Choroid plexus epithelial cell (primary cell): ENCODE measurements at regions not wholly inside any gene's neighbourhood (a gene's known extent, or its start where the extent isn't known, plus 50 kb on each side); places are given as distances from the start of the nearest gene placed in this dataset.

Experiments used
- DNase-seq: peaks from one replicate; pipeline ENCODE4 v3.0.0-alpha.2; 2010; ENCODE audit warnings: low read depth
- H3K4me3 ChIP-seq: 2 replicates; pipeline ENCODE4 v1.5.1; 2011; ENCODE audit warnings: low read depth, mild to moderate bottlenecking, control low read depth, low read length, moderate library complexity
- TF ChIP-seq, protein P1 (sequence below): conservative IDR thresholded peaks from 2 replicates; pipeline ENCODE4 v1.5.1; 2011; ENCODE audit warnings: low read depth, mild to moderate bottlenecking, control low read depth, inconsistent platforms, low read length, moderate library complexity

GRCh38 chr3:23096041-23096440 is 107.1 kb upstream of the UBE2E2 start:
- TF ChIP-seq, protein P1, sequence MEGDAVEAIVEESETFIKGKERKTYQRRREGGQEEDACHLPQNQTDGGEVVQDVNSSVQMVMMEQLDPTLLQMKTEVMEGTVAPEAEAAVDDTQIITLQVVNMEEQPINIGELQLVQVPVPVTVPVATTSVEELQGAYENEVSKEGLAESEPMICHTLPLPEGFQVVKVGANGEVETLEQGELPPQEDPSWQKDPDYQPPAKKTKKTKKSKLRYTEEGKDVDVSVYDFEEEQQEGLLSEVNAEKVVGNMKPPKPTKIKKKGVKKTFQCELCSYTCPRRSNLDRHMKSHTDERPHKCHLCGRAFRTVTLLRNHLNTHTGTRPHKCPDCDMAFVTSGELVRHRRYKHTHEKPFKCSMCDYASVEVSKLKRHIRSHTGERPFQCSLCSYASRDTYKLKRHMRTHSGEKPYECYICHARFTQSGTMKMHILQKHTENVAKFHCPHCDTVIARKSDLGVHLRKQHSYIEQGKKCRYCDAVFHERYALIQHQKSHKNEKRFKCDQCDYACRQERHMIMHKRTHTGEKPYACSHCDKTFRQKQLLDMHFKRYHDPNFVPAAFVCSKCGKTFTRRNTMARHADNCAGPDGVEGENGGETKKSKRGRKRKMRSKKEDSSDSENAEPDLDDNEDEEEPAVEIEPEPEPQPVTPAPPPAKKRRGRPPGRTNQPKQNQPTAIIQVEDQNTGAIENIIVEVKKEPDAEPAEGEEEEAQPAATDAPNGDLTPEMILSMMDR = no peak
- no peak overlapping the region for H3K4me3 ChIP-seq
- peak; percentile 77 for DNase-seq

DNA sequence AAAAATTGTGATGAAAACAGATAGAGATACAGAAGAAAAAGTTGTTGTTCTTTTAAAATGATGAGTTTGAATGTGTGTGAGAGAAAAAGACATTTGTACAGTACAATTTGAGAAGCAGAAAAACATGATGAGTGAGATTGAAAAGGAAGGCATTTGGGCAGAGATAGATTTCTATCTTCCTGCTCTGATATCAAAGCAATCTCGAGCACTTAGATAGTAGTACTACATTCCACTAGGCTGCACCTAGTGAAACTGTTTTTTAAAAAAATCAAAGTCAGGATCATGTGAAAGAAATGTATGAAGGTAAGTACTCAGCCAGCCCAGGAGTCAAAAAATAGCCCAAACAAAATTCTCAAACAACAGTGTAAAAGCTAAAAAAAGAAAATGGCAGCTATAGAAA is 104.1 kb upstream of the UBE2E2 start:
- DNase-seq = no peak
- H3K4me3 ChIP-seq = no peak overlapping the region
- TF ChIP-seq, protein P1 = no peak

DNA sequence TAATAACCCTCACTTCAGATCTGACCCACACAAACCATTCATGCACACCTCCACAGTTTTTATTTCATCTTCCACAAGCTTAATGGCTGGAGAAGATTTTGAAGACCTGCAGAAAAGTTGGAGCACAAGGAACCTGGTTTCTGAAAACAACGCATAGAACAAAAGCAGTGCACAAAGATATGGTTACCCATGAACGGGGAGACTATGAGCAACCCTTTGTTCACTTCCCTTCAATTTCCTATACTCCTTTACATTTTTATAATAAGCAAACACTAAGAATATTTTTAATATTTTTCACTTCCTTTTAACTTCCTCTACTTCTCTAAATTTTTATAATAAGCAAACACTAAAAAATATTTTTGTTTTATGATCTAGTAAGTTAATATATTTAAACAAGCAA is 103.5 kb upstream of the UBE2E2 start:
- no peak overlapping the region for H3K4me3 ChIP-seq
- no peak for DNase-seq
- TF ChIP-seq, protein P1 = no peak

DNA sequence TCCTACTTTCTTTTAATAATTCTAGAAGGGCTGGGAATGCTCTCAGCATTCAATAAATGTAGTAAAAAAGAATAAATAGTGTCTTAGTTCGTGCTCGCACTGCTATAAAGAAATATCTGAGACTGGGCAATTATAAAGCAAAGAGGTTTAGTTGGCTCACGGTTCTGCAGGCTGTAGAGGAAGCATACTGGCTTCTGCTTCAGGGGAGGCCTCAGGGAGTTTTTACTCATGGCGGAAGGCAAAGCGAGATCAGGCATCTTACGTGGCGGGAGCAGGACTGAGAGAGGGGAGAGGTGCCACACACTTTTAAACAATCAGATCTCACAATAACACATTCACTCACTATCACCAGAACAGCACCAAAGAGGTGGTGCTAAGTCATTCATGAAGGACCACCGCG is 103.0 kb upstream of the UBE2E2 start:
- H3K4me3 ChIP-seq = no peak overlapping the region
- TF ChIP-seq, protein P1 = no peak
- DNase-seq = no peak

GRCh38 chr3:23103764-23104163 is 99.4 kb upstream of the UBE2E2 start:
- no peak for DNase-seq
- TF ChIP-seq, protein P1 = no peak
- no peak overlapping the region for H3K4me3 ChIP-seq

DNA sequence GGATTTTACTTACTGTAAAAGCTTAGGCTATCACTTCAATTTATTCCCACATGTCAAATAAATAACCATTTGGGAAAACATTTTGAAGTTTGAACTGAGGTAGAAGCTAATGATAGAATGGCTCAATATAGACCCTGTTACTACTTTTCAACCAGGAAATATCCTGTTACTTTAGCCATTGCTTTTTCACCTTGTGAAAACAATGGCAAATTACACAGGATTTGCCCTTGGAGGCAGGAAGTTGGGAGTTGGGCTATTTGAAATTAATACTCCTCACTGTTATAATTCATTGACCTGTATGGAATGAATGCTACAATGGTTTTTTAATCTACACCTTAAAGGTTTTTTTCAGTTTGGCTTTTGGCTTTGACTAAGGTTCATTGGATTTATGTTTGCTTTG is 98.1 kb upstream of the UBE2E2 start:
- no peak for DNase-seq
- no peak overlapping the region for H3K4me3 ChIP-seq
- TF ChIP-seq, protein P1 = no peak

DNA sequence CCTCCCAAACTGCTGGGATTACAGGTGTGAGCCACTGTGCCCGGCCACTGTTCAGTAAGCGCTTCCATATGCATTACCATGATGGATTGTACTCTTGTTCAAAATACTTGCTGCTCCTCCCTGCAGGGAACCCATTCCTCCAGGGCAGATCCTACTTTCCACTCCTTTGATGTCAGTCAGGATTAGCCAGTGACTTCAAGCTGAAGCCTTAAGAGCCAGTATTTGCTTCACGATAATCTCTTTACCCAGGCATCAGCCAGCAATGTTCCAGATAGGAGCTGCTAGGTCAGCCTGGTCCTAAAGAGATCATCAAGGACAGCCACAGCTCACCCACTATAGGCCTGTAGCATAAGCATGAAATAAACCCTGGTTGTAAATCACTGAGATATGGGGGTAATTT is 96.5 kb upstream of the UBE2E2 start:
- TF ChIP-seq, protein P1 = no peak
- H3K4me3 ChIP-seq = no peak overlapping the region
- DNase-seq = no peak
